SK-N-SH (cell line): ENCODE measurements at regions not wholly inside any gene's neighbourhood (a gene's known extent, or its start where the extent isn't known, plus 50 kb on each side); places are given as distances from the start of the nearest gene placed in this dataset.
"Not testable (repeated sequence)": the region's sequence is repeated elsewhere in the genome, so short reads cannot be mapped to it uniquely, and the experiment has no call there.

ENCODE experiments used
- CTCF ChIA-PET: fragments of 300-600, 350-600 bp; formaldehyde crosslinking; extraction: SDS; loops from one replicate; lab custom pipeline; 2021; lab: Yijun Ruan, JAX
- POLR2A ChIA-PET: fragments of 350-600 bp; sonication (Branson Sonifier 250); formaldehyde crosslinking; extraction: SDS; loops from one replicate; lab custom pipeline; 2020; ENCODE audit warnings: antibody characterized with exemption, inconsistent platforms; lab: Yijun Ruan, JAX
- DNase-seq: peaks from one replicate; pipeline ENCODE4 v3.0.0; 2012
- H2AFZ ChIP-seq: fragments of 200-600 bp; sonication (generic); 2 replicates; pipeline ENCODE4 v1.8.1; 2016; ENCODE audit warnings: antibody characterized with exemption, mild to moderate bottlenecking, low read depth
- H3F3A ChIP-seq: fragments of 200-600 bp; sonication (generic); replicated peaks from 2 replicates; pipeline ENCODE3; 2016; ENCODE audit warnings: antibody characterized with exemption, mild to moderate bottlenecking; ENCODE audit not compliant: insufficient read depth
- H3K27ac ChIP-seq, 2 experiments: fragments of 200-500 bp in 1 of 2; fragments of 200-600 bp in 1 of 2; sonication (Bioruptor generic) in 1 of 2; sonication (generic), shearing (Covaris generic) in 1 of 2; 2 replicates each; pipeline versions ENCODE4 v1.5.1 to v1.6.1; 2014 to 2016; ENCODE audit warnings: low read depth in 2 of 2, inconsistent platforms in 1 of 2, low read length in 1 of 2, mild to moderate bottlenecking in 1 of 2, mixed read lengths in 1 of 2
- H3K27me3 ChIP-seq: fragments of 200-600 bp; sonication (generic), shearing (Covaris generic); 2 replicates; pipeline ENCODE4 v1.6.1; 2016; ENCODE audit warnings: mixed run types; ENCODE audit not compliant: insufficient read depth
- H3K36me3 ChIP-seq, 2 experiments: fragments of 200-500 bp in 1 of 2; fragments of 200-600 bp in 1 of 2; sonication (Bioruptor generic) in 1 of 2; sonication (generic) in 1 of 2; replicated peaks in 1 of 2; 2 replicates each; pipeline versions ENCODE3 to v1.5.1; 2014 to 2016; ENCODE audit warnings: low read length in 1 of 2, mild to moderate bottlenecking in 1 of 2; ENCODE audit not compliant: insufficient read depth in 2 of 2, control insufficient read depth in 1 of 2
- H3K4me1 ChIP-seq, 2 experiments: fragments of 200-500 bp in 1 of 2; fragments of 200-600 bp in 1 of 2; sonication (Bioruptor generic) in 1 of 2; sonication (generic), shearing (Covaris generic) in 1 of 2; 2 replicates each; pipeline versions ENCODE4 v1.5.1 to v1.6.1; 2014 to 2016; ENCODE audit warnings: low read depth in 1 of 2, low read length in 1 of 2, mixed run types in 1 of 2; ENCODE audit not compliant: insufficient read depth in 2 of 2, control insufficient read depth in 1 of 2
- H3K4me2 ChIP-seq: fragments of 200-600 bp; sonication (generic), shearing (Covaris generic); 2 replicates; pipeline ENCODE4 v1.6.1; 2017; ENCODE audit warnings: mixed run types
- H3K4me3 ChIP-seq, 2 experiments: fragments of 200-500 bp in 1 of 2; fragments of 200-600 bp in 1 of 2; sonication (Bioruptor generic) in 1 of 2; sonication (generic), shearing (Covaris generic) in 1 of 2; 2 replicates each; pipeline versions ENCODE4 v1.5.1 to v1.8.1; 2014 to 2016; ENCODE audit warnings: low read depth in 2 of 2, inconsistent platforms in 1 of 2, low read length in 1 of 2, mild to moderate bottlenecking in 1 of 2, mixed read lengths in 1 of 2, moderate library complexity in 1 of 2
- H3K79me2 ChIP-seq: fragments of 200-600 bp; sonication (generic); 2 replicates; pipeline ENCODE4 v1.8.1; 2017; ENCODE audit warnings: mild to moderate bottlenecking; ENCODE audit not compliant: insufficient read depth
- H3K9ac ChIP-seq: fragments of 200-600 bp; sonication (generic); 2 replicates; pipeline ENCODE4 v1.6.1; 2017; ENCODE audit warnings: mixed run types
- H3K9me2 ChIP-seq: fragments of 200-600 bp; sonication (generic); 2 replicates; pipeline ENCODE4 v1.6.1; 2017; ENCODE audit warnings: mixed run types
- H3K9me3 ChIP-seq: fragments of 200-600 bp; sonication (generic); 2 replicates; pipeline ENCODE4 v1.6.1; 2017; ENCODE audit warnings: mixed run types, mild to moderate bottlenecking, moderate library complexity
- H4K20me1 ChIP-seq: fragments of 200-600 bp; sonication (generic); 2 replicates; pipeline ENCODE4 v1.6.1; 2017; ENCODE audit warnings: mild to moderate bottlenecking, mixed run types; ENCODE audit not compliant: insufficient read depth
- EP300 ChIP-seq, 2 experiments: IDR thresholded peaks; 2 replicates each; pipeline versions ENCODE4 v1.4.0 to v1.6.1; 2012; ENCODE audit warnings: borderline replicate concordance in 1 of 2, low read depth in 1 of 2, low read length in 1 of 2
- FOXJ3 ChIP-seq: sonication (generic); formaldehyde crosslinking; IDR thresholded peaks from 2 replicates; pipeline ENCODE4 v1.5.1; 2020; ENCODE audit warnings: mild to moderate bottlenecking, missing genetic modification reagents
- GATA2 ChIP-seq: sonication (generic); formaldehyde crosslinking; IDR thresholded peaks from 2 replicates; pipeline ENCODE4 v1.5.0; 2020; ENCODE audit warnings: mild to moderate bottlenecking, missing genetic modification reagents
- MXI1 ChIP-seq: IDR thresholded peaks from 2 replicates; pipeline ENCODE4 v1.6.1; 2012; ENCODE audit warnings: mild to moderate bottlenecking, low read depth, low read length, improper control_type of control experiment
- NFIC ChIP-seq: IDR thresholded peaks from 2 replicates; pipeline ENCODE4 v1.4.0; 2012; ENCODE audit warnings: borderline replicate concordance
- RCOR1 ChIP-seq: fragments of 150-350 bp; IDR thresholded peaks from 2 replicates; pipeline ENCODE4 v1.6.1; 2017; ENCODE audit warnings: antibody characterized with exemption, low read length
- TEAD4 ChIP-seq: IDR thresholded peaks from 2 replicates; pipeline ENCODE4 v1.4.0; 2012; ENCODE audit warnings: mild to moderate bottlenecking, borderline replicate concordance; ENCODE audit not compliant: insufficient read depth
- WGBS: methylation state at CpG from one replicate; pipeline ENCODE4 v1.1.6; 2017; ENCODE audit warnings: low lambda C conversion rate; 5-methylcytosine and 5-hydroxymethylcytosine counted together
- TF ChIP-seq, protein P1 (sequence below): fragments of 150-350 bp; IDR thresholded peaks from 2 replicates; pipeline ENCODE4 v1.6.1; 2017; ENCODE audit warnings: antibody characterized with exemption, low read length, low read depth, borderline replicate concordance

GRCh38 chr2:22143840-22144239 is 1020.1 kb downstream of the TDRD15 start:
- ChIA-PET CTCF (no interaction called here), POLR2A (no interaction called here)

DNA sequence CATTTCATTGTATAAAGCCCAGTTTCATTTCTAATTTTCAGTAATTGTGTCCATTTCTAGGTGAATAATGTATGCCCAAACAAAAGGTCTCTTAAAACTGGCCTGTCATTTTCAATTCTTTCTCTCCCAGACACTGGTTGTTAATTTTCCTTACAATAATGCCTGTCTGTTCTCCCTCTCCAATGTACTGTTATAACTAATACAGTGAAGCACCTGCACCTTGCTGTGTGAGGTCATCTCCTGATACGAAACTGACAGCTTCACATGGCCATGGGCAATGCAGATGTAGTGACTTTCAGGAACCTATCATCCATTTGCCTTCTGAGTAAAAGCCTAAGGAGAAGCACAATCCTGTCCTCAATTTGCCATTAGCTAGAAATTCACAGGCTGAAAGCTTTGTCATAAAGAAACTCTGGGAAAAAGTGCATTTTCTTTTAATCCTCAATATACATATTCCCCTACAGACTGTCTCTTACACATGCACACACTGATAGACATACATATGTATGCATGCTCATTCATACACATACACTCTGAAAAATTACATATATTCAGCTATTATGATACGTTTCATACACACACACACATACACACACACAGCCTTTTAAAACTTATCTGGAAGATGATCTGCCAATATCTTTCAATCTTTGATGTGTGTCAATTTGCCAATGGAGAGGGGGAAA is 1030.3 kb downstream of the TDRD15 start:
- Histone ChIP-seq H3K9me3 (peaks cover 9% of the 10 kb centered on the region; the same call in 1 of the 2 replicates), H4K20me1 (no peaks in the 10 kb centered on the region), H3K4me3 (no peak overlapping the region), H3K27ac (peak overlapping the region in 1 of 2 experiments; percentile 61; a peak in 2 of 4 replicates), H3K36me3 (no peaks in the 10 kb centered on the region), H2AFZ (no peak overlapping the region), H3K4me1 (peaks cover 0 to 9% of the 10 kb centered on the region in 2 experiments; a peak in 2 of 4 replicates), H3K9me2 (no peaks in the 10 kb centered on the region), H3K27me3 (no peaks in the 10 kb centered on the region), H3K79me2 (no peaks in the 10 kb centered on the region), H3K4me2 (no peak overlapping the region), H3F3A (no peaks in the 10 kb centered on the region), H3K9ac (no peak overlapping the region)
- WGBS = 9% methylated on average over 2 of the region's 2 CpGs
- ChIA-PET POLR2A (no interaction called here), CTCF (interaction anchor here (0.6 to 1.3 kb wide), 5 partner anchors 11 to 873 kb away, joined by 3 to 5 read pairs (median 3); no protein-coding TSS in a partner anchor)
- TF ChIP-seq TEAD4 (no peak), EP300 (IDR thresholded peaks at IDR 0.05; ENCODE audit: borderline replicate concordance in 1 of 2, low read depth in 1 of 2, low read length in 1 of 2) (peak in 1 of 2 experiments; percentile 13; a peak in 1 of 4 replicates), FOXJ3 (0 out of 2 replicates have a peak, but pooled peaks have one; percentile 58), RCOR1 (no peak), GATA2 (CRISPR knock-in tag) (peak; percentile 50), MXI1 (peak; percentile 66; the same call in 1 of the 2 replicates)
- TF ChIP-seq, protein P1, sequence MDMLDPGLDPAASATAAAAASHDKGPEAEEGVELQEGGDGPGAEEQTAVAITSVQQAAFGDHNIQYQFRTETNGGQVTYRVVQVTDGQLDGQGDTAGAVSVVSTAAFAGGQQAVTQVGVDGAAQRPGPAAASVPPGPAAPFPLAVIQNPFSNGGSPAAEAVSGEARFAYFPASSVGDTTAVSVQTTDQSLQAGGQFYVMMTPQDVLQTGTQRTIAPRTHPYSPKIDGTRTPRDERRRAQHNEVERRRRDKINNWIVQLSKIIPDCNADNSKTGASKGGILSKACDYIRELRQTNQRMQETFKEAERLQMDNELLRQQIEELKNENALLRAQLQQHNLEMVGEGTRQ = no peak
- peak; percentile 33 for DNase-seq

More at GRCh38 chr2:22143840-22144239, 1020.1 kb downstream of the TDRD15 start:
- Histone ChIP-seq H3K4me1 (no peaks in the 10 kb centered on the region), H3K36me3 (no peaks in the 10 kb centered on the region), H3F3A (no peaks in the 10 kb centered on the region), H3K27me3 (no peaks in the 10 kb centered on the region), H3K4me2 (no peak overlapping the region), H3K79me2 (no peaks in the 10 kb centered on the region), H3K9ac (no peak overlapping the region), H4K20me1 (no peaks in the 10 kb centered on the region), H3K27ac (no peak overlapping the region), H2AFZ (no peak overlapping the region), H3K9me2 (peaks cover 6% of the 10 kb centered on the region; the same call in 1 of the 2 replicates), H3K9me3 (no peaks in the 10 kb centered on the region), H3K4me3 (no peak overlapping the region)
- TF ChIP-seq NFIC = no peak
- DNase-seq = no peak

GRCh38 chr2:22156661-22157060 is 1032.9 kb downstream of the TDRD15 start:
- CTCF ChIA-PET, H3K79me2 ChIP-seq, H3K27ac ChIP-seq, H4K20me1 ChIP-seq, DNase-seq, H3K4me1 ChIP-seq, H3K27me3 ChIP-seq, H3K9me3 ChIP-seq, H3K4me2 ChIP-seq, H3F3A ChIP-seq, POLR2A ChIA-PET, H3K9ac ChIP-seq, H3K4me3 ChIP-seq, H3K9me2 ChIP-seq, H3K36me3 ChIP-seq, H2AFZ ChIP-seq: not testable (repeated sequence)
- WGBS = 22% methylated on average over 6 of the region's 6 CpGs
